ENCODE measurements at regions not wholly inside any gene's neighbourhood (a gene's known extent, or its start where the extent isn't known, plus 50 kb on each side); places are given as distances from the start of the nearest gene placed in this dataset.

DNA sequence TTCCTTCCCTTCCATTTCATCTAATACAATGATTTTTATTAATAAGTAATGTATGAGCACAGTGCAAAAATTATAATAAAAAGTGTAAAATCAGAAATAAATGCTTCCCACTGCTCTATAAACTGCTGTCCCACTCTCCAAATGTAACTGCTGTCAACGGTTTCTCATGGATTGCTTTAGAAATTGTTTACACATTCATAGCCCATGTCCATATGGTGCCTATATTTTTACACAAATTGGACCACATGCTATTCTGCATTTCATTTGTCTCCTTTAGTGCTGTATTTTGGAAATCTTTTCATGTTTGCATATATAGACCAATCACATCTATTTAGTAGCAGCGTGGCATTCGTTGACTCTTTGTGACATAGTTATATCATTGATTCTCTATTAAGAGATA, 164.7 kb upstream of the SLCO3A1 start:
- CTCF ChIA-PET: no interaction called here
- H3K36me3 ChIP-seq (ENCODE audit: control insufficient read depth in 1 of 2, insufficient read depth in 2 of 2, low read length in 2 of 2): no peaks in the 10 kb centered on the region

More for the DNA sequence above, 164.7 kb upstream of the SLCO3A1 start:
- no TSS peak for BruUV-seq (replicated peaks)
- Histone ChIP-seq H4K20me1 (ENCODE audit: insufficient read depth) (0 out of 2 replicates have a peak, but pooled peaks cover 3% of the 10 kb centered on the region), H3K27me3 (ENCODE audit: insufficient read depth, low read length) (peaks cover 8% of the 10 kb centered on the region; the same call in 1 of the 2 replicates), H3K9me3 (ENCODE audit: control insufficient read depth in 1 of 2, insufficient read depth in 1 of 2, low read depth in 1 of 2, low read length in 2 of 2) (no peaks in the 10 kb centered on the region), H2AFZ (ENCODE audit: low read depth, low read length, poor library complexity, severe bottlenecking) (no peak overlapping the region), H3K4me2 (ENCODE audit: low read length) (no peak overlapping the region), H3K79me2 (ENCODE audit: insufficient read depth, low read length) (no peaks in the 10 kb centered on the region), H3K9me2 (ENCODE audit: insufficient read depth) (no peaks in the 10 kb centered on the region), H3K4me1 (ENCODE audit: control insufficient read depth in 1 of 2, insufficient read depth in 2 of 2, low read length in 2 of 2) (no peaks in the 10 kb centered on the region), H3K27ac (ENCODE audit: low read depth, low read length) (no peak overlapping the region), H3K9ac (ENCODE audit: low read length) (no peak overlapping the region), H3K4me3 (replicated peaks in 1 of 2; ENCODE audit: low read depth in 1 of 2, low read length in 2 of 2) (no peak overlapping the region)
- ATAC-seq (no peak), DNase-seq (ENCODE audit: low read depth, low spot score) (no peak)
- ChIA-PET RAD21 (ENCODE audit: low non-redundant PET in 1 of 2, low total read pairs in 2 of 2, uncharacterized antibody in 2 of 2, unreplicated experiment in 2 of 2) (no interaction called here), POLR2A (no interaction called here)
- TF ChIP-seq TCF7L2 (IDR thresholded peaks at IDR 0.05; ENCODE audit: borderline replicate concordance, extremely low read depth, insufficient read depth, insufficient read length) (no peak), SRF (IDR thresholded peaks at IDR 0.05; ENCODE audit: low read depth) (no peak), POLR2AphosphoS5 (IDR thresholded peaks at IDR 0.05; ENCODE audit: low read depth, low read length) (no peak)
- TF ChIP-seq, protein P1, sequence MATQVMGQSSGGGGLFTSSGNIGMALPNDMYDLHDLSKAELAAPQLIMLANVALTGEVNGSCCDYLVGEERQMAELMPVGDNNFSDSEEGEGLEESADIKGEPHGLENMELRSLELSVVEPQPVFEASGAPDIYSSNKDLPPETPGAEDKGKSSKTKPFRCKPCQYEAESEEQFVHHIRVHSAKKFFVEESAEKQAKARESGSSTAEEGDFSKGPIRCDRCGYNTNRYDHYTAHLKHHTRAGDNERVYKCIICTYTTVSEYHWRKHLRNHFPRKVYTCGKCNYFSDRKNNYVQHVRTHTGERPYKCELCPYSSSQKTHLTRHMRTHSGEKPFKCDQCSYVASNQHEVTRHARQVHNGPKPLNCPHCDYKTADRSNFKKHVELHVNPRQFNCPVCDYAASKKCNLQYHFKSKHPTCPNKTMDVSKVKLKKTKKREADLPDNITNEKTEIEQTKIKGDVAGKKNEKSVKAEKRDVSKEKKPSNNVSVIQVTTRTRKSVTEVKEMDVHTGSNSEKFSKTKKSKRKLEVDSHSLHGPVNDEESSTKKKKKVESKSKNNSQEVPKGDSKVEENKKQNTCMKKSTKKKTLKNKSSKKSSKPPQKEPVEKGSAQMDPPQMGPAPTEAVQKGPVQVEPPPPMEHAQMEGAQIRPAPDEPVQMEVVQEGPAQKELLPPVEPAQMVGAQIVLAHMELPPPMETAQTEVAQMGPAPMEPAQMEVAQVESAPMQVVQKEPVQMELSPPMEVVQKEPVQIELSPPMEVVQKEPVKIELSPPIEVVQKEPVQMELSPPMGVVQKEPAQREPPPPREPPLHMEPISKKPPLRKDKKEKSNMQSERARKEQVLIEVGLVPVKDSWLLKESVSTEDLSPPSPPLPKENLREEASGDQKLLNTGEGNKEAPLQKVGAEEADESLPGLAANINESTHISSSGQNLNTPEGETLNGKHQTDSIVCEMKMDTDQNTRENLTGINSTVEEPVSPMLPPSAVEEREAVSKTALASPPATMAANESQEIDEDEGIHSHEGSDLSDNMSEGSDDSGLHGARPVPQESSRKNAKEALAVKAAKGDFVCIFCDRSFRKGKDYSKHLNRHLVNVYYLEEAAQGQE (IDR thresholded peaks at IDR 0.05; ENCODE audit: low read depth): no peak
- TF ChIP-seq, protein P2, sequence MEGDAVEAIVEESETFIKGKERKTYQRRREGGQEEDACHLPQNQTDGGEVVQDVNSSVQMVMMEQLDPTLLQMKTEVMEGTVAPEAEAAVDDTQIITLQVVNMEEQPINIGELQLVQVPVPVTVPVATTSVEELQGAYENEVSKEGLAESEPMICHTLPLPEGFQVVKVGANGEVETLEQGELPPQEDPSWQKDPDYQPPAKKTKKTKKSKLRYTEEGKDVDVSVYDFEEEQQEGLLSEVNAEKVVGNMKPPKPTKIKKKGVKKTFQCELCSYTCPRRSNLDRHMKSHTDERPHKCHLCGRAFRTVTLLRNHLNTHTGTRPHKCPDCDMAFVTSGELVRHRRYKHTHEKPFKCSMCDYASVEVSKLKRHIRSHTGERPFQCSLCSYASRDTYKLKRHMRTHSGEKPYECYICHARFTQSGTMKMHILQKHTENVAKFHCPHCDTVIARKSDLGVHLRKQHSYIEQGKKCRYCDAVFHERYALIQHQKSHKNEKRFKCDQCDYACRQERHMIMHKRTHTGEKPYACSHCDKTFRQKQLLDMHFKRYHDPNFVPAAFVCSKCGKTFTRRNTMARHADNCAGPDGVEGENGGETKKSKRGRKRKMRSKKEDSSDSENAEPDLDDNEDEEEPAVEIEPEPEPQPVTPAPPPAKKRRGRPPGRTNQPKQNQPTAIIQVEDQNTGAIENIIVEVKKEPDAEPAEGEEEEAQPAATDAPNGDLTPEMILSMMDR (IDR thresholded peaks at IDR 0.05 in 2 of 3, conservative IDR thresholded peaks at IDR 0.05 in 1 of 3; ENCODE audit: borderline replicate concordance in 1 of 3, insufficient read depth in 1 of 3, low read depth in 2 of 3, low read length in 2 of 3): no peak
- intact Hi-C loops (cut with micrococcal nuclease): no loop called here

Measured in HCT116 (cell line).